NCI-H2196 (cell line): ENCODE measurements at regions not wholly inside any gene's neighbourhood (a gene's known extent, or its start where the extent isn't known, plus 50 kb on each side); places are given as distances from the start of the nearest gene placed in this dataset.
"Not testable (repeated sequence)": the region's sequence is repeated elsewhere in the genome, so short reads cannot be mapped to it uniquely, and the experiment has no call there.

ENCODE experiments used
- DNase-seq: peaks from one replicate; lab custom pipeline; 2025; ENCODE audit not compliant: unreplicated experiment; lab: John Stamatoyannopoulos, UW

DNA sequence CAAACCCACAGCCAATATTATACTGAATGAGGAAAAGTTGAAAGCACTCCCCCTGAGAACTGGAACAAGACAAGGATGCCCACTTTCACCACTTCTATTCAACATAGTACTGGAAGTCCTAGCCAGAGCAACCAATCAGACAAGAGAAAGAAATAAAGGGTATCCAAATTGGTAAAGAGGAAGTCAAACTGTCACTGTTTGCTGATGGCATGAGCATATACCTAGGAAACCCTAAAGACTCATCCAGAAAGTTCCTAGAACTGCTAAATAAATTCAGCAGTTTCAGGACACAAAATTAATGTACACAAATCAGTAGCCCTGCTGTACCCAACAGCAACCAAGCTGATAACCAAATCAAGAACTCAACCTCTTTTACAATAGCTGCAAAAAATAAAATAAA is 220.0 kb downstream of the SYK start:
- not testable (repeated sequence) for DNase-seq

DNA sequence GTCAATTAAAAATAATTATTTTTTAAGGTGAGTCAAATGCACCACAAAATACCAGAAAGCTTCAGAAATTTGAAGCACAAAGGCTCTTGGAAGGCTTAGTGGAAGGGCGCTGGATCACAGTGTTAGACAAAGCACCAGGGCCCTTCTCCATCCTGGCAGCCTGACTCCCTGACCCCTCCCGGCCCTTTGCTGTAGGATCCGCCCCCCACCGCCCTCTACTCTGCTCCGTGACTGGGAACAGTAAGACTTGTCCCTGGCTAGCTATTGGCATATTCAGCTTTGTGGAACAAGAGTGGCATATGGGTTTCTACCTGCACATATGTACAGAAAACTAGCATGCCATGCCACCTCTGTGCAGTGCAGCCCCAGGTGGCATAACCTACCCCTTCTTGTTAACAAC is 222.1 kb downstream of the SYK start:
- DNase-seq: no peak

DNA sequence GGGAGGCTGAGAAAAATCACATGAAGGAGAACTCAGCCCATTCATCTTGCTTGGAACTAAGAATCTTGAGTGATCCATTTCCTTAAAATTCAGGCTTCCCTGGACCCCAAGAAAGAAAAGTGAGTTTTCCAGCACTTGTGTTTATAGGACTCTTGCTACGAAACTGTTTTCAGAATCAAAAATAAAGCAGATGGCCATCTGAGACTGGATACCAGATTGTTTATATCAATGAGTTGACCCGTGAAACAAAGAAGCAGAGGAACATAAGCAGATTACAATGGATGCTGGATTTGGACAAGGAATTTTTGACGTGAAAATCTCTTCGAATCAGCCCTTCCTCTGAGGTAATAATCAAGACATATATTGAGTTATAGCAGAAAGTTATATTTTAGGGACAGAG is 223.2 kb downstream of the SYK start:
- DNase-seq: no peak

DNA sequence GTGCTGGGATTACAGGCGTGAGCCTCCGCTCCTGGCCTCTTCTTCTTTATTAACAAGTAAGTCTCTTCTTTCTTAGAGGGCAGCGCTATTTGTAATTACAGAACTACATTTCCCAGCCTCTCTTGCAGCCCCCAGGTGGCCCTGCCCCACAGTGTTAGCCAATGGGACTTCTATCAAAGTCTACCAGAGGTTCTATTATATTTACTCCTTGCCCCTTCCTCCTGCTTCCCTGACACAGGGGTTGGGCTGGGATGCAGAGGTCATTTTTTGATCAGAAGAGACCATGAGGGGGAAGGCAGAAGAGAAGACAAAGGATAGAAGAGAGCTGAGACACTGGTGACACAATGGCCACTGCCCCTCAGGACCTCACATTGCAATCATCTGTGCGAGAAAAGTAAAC is 224.2 kb downstream of the SYK start:
- DNase-seq: no peak

DNA sequence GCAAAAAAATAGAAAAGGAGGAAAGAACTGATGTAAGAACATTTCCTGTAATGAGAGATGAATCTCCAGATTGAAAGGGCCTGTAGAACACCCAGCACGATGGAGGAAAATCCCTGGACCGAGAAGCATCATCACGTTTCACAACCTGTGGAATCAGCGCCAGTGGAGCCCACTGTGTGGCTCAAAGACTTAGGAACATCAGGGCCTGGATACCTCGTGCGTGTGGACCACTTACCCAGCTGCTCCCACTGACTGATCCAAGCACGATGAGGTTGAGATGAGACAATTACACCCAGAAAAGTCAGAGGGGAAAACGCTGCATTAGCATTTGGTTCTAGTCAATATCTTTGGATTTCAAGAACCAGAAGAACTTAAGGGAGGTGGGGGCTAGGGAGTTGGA is 224.6 kb downstream of the SYK start:
- DNase-seq: no peak

DNA sequence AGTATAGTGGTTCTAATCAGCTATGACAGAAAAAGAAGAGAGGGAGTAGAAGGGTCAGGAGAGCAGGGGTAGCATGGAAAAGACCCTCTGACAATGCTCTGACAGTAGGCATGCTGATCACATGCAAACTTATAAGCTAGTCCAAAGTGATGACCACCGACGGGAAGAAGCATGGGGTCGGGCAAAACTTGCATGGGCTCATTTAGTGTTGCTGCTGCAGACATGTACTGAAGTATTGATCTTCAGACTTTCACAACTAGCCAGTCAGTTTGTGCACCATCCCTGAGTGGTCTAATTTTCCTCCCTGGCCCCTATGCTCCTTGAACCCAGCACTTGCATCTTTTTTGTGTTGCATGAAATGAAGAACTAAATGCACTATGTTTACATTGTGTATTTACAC is 225.4 kb downstream of the SYK start:
- DNase-seq: no peak

DNA sequence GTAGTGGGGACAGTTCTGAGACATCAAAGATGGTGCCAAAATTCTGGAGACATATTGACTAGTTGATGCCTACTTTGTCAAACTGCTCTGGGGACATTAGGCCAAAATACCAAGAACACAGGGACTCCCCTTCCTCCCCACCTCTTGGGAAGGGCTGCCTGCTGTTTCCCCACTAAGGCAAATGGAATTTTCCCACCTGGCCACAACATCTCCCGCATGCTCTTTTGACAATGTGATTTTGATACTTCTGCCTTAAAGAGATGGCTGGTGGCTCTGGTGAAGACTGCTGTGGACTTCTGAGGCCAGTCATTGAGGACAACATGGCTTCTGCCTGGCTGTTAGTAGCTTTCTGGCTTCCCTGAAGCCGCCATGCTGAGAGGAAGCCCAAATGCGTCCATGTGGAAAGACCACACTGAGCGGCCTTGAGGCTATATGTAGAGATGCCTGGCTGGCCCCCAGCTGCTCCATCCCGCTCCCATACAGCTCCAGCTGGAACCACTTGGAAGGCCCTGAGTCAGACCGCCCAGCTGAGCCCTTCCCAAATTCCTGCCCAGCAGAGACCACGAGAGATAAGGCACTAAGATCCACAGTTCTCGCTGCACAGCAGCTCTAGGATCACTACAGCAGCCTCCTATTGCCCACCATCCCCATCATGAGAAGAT is 226.7 kb downstream of the SYK start:
- DNase-seq: no peak

DNA sequence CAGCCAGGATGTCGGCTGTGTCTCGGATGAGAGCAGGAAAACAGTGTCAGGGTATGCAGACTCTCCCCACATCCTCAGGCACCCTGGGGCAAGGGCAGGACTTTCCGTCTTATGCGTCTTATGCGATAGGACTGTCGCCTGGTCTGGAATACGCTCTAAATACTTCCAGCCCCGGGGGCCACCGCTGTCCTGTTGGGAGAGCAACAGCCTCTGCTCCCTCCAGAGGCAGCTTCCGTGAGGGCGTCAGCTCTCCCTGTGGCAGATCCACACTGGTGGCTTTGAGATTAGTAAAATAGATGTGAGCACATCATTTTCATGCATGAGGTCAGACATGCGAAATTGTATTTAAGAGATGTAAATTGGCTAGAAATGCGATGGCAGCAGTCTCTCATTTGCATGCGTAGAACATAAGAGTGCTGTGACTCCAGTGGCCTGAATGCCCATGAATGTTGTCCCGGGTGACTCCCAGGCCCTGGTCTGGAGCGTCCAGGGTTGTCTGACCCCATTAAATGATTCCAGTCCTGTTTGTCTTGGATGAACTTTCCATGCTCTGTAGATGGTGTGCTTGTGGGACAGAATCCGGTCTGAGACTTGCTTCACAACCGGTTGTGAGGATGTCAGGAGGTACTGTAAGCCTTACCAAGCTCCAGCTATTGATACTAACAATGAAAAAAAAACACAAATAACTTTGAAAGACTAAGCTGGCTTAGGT is 228.2 kb downstream of the SYK start:
- no peak for DNase-seq

DNA sequence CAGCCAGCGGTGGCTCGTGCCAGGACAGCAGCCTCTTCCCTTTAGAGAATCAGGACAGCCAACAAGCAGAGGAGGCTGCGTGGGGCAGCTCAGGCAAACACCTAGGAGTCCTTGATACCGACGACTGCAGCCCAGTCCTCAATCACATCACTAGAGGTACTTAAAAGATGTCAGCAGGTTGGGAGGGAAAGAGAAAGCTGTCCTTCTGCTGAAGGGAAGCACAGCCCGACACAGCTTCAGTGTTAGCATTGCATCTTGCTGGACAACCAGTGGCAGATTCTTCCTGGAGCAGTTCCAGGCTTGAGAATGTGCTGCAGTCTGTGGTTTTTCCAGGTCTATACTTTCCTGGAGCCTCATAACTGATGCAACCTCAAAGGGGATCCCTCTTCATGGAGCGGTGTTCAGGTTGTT is 230.5 kb downstream of the SYK start:
- no peak for DNase-seq

DNA sequence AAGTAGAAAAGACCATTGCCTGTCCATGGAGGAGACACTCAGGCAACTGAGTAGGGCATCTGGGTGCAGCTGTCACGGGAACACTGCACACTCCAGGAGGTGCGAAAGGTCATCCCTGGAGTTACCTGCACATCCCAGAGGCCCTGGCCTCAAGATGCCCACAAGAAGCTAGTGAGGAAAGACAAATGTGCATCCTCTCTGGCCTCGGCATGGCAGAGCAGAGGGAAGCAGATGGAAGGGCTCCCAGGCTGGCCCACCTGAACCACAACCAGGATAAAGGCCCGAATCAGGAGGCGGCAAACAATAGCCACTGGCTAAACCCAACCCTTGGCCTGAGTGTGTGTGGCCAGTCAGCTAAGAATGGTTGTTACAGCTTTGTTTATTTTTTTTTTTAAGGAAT is 231.7 kb downstream of the SYK start:
- no peak for DNase-seq

DNA sequence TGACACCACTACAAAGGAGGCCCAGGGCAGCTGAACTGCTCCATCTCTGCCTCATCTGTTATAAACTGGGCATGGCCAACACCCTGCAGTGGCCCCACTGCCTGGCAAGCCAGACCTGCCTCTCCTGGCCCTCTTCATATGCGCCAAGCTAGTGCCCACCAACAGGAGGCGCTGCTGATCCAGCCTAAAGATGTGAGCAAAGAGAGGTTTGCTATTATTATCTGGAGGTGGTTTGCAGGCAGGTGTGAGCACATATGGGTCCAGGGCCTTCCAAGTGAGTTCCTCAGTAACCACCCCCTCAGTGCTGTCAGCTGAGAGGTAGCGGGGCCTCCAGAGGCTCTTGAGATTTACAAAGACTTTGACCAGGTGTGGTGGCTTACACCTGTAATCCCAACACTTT is 232.2 kb downstream of the SYK start:
- DNase-seq: no peak

DNA sequence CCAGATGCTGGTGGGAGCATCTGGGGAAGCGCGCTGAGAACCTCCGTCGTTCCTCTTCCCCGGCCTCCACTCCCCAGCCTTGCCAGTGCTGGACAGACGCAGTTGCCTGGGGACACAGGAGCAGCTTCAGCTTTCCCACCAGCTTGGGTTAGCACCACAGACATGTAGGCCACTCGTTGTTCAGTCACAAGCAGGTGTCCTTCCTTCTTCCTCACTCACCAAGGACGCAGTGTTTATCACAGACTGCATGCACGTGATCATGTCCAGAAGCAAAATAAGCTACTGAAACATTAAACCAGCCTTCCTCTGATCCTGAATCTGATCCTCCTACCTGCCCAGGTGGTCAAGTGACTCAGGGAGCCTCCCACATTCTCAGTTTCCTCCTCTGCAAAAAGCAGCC is 232.9 kb downstream of the SYK start:
- no peak for DNase-seq

DNA sequence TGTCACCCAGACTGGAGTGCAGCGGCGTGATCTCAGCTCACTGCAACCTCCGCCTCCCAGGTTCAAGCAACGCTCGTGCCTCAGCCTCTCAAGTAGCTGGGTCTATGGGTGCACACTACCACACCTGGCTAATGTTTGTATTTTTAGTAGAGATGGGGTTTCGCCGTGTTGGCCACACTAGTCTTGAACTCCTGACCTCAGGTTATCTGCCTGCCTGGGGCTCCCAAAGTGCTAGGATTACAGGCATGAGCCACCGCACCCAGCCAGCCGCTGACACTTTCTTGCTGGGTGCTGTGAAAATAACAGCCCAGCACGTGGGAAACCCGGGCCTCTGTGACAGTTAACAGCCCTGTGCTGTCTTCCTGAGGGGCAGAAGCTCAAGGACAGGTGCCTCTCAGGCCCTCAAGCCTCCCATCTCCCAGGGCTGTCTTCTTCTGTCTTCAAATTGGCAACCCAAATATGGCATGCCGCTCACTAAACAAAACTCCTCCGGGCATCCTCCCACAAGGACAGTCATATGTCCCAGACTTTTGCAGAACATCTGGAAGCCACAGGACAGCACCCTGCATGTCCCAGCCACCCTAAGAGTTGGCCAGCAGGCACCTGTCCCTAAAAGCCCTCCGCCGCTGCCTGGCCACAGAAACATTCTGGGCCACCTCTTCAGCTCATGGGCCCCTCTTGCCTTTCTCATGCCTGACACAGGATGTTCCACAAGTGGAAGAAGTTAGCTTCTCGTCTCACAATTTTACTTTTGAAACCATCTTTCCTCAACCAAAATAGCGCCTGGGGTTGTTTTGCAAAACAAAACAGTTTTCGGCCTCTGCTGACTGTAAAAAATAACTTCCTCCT is 233.6 kb downstream of the SYK start:
- DNase-seq: no peak

DNA sequence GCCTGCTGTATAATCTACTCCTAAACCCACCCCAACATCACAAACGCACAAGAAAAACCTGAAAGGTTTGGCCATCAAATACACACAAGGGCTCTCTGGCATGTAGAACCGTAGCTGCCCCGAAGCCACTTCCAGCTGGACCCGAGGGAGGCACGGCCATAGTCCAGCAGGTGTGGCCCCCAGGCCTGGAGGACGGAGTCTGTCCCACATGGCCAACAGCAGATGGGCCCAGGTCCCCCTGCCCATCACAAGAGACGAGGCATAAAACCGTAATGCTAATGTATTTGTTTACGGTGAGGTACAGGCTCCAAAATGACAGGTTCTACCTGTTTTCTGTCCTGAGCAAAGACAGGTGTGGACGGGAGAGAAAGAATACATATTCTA is 234.2 kb downstream of the SYK start:
- no peak for DNase-seq

DNA sequence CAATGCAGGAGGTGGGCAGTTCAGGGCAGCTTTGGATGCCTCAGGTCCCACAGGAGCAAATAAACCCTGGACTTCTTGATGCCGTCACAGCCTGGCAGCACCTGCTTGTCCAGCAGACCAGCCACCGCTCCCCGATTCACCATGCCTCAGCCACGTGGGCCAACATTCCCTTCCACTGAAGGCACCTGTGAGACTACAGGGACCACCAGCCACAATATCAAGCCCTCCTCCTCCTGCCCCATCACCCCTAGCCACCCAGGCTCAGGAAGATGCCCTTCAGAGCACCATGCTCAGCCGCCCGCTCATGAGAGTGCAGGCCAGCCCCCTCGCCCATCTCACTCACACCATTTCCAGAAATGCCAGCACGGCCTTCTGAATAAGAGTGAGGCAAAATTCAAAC is 234.7 kb downstream of the SYK start:
- DNase-seq: no peak

DNA sequence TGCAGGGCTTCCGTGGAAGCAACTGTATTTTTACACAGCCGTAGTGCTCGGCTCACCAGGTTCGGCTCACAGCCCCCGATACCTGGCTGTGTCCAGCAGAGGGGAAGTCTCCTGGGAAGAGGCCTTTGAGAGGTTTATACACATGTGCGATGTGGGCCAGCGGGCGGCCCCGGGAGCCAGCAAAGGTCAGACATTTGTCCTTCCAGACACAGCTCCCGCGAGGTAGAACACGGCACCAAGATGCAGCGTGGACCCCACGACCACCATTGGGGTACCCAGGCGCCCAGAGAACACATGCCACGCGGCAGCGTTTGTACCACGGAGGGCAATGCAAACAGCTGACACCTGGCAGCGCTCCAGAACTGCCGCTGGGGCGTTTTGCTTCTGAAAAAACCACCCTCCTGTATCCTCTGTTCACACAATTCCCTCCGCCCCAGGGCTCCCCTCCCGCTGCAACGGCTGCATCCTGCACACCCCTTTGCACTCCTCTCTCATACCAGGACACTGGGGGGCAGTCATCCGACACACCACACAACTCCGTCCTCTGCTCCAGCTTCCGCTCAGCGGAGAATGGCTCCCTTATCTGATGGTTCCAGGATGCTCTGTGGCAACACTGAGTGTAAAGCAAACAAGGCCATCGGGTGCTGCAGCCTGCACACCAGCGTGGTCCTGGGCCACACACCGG is 235.3 kb downstream of the SYK start:
- DNase-seq: peak; percentile 75

DNA sequence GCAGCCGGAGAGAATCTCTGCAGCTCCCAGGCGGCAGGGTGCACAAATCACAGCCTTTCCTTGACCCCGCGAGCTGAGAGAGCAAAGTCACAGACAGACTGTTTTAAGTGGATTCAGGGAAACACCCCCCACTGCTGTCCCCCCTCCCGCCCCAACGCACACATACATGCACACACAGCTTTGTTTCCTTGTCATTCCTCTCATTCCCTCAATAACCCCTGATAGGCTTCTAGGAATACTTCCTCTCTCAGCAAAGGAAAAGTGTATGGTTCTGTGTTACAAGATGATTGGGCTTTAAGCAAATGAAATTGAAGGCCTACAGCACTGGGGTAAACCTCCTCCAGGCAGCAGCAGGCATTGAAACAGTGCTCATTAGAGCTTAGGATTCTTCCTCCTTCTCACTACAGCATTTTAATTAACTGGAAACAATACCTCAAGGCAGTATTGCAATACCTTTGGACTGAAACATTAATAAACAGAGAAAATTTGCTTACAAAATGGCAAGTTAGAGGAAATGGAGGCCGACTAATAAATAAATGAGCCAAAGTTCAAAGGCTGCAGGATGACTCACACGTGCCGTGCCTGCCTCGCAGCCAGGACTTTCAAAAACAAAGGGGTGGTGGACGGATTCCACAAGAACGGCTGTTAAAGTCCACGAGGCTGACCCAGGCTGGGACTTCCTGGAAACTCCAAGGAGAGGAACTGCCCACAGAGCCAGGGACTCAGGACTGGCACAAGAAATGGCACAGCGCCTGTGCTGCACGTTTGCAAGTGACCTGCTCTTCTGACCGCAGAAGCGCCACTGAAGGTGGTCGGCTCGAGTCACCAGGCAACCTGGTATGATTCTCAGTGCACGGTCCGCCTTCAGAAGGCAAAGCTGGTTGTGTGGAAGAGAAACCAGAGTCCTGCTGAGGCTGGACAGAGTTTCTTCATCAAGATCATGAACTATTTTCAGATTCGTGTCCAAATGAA is 236.2 kb downstream of the SYK start:
- peak; percentile 20 for DNase-seq

DNA sequence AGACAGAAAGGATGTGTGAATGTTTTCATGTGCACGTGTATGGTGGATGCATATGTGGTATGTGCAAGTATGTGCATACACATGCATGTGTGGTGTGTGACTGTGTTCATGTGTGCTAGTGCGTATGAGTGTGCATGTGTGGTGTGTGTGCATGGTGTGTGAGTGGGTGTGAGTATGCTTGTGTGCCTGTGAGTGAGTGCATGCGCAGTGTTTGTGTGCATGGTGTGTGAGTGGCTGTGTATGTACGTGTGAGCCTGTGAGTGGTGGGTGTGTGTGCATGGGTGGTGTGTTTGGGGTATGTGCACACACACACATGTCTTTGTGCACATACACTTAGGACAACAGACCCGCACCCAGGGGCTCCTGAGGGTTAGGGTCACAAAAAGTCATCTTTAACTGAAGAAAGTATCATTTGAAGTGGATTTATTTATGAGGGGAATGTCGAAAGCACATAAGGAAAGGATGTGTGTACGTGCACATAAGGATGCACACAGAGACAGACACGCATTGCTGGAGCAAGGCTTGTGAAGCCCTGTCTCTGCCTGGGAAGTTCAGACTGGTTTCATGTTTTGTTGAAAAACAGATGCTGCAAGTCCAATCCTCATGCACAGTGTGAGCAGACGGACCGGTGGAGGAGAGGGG is 237.0 kb downstream of the SYK start:
- no peak for DNase-seq

DNA sequence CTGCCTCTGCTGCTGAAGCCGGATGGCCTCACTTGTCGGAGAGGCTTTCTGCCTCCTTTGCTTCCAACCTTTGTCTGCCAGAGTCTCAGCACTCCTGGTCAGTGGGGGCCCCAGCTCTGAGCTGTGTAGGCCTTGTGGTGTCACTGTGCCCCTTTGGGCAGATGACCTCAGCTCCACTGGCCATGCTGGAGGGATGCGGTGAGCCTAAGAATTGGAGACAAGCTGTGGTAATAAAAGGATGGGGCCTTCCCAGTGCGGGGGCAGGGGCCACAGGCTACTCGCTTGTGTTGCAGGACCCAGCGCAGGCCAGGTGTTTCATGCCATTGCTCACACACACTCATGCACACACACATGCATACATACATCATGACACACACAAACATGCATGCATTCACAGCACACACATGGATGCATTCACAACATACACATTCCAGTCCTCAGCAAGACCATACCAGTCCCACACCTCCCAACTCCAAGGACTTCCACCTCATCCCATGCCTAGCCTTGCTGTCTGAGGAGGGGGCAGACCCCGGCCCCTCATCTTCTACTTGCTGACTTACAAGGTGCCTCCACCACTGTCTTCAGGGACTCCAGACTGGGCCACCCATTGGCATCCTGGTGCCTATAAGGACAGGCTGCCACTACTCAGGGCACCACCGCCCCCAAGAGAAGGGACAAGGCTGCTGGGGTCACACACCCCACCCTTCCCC is 237.7 kb downstream of the SYK start:
- no peak for DNase-seq

DNA sequence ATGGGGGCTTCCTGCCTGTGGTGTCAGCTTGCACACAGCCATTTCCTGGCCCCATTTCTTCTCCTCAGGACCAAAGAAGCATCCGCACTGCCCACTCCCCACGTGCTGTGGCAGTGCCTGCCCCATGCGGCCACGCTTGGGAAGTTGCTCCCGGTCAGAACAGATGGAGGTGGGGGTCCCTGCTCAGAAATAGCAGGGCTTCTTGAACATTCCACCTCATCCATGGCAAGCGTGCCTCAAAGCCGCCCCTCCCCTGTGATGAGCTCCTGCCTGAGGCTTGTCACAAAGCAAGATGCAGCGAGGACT is 238.2 kb downstream of the SYK start:
- DNase-seq: no peak
